Effector CD8-positive, alpha-beta T cell (primary cell): ENCODE measurements at regions not wholly inside any gene's neighbourhood (a gene's known extent, or its start where the extent isn't known, plus 50 kb on each side); places are given as distances from the start of the nearest gene placed in this dataset.
"Not testable (repeated sequence)": the region's sequence is repeated elsewhere in the genome, so short reads cannot be mapped to it uniquely, and the experiment has no call there.

Experiments used
- DNase-seq: peaks from one replicate; lab custom pipeline; 2025; lab: John Stamatoyannopoulos, UW

DNA sequence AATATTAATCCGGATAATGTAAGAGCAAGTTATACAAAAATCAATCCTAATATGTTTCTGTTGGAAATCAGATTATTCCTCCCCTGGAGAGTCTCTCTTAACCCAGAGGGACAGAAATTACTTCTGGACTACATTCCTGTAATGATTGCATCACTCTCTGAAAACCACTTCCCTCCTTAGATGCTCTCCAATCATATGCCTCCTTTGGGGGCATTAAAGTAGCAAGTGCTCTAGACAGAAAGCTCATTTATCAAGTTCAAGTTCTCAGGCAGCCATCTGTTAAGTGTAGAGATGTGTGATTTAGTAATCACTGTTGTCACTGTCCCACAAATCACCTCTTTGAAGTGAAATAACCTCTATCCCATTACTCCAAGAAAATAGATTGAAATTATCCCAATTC lies 247.1 kb downstream of the SLCO4C1 start:
- DNase-seq: no peak

DNA sequence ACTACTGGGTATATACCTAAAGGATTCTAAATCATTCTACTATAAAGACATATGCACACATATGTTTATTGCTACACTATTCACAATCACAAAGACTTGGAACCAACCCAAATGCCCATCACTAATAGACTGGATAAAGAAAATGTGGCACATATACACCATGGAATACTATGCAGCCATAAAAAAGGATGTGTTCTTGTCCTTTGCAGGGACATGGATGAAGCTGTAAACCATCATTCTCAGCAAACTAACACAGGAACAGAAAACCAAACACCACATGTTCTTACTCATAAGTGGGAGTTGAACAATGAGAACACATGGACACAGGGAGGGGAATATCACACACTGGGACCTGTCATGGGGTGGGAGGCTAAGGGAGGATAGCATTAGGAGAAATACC lies 249.0 kb downstream of the SLCO4C1 start:
- DNase-seq: not testable (repeated sequence)

DNA sequence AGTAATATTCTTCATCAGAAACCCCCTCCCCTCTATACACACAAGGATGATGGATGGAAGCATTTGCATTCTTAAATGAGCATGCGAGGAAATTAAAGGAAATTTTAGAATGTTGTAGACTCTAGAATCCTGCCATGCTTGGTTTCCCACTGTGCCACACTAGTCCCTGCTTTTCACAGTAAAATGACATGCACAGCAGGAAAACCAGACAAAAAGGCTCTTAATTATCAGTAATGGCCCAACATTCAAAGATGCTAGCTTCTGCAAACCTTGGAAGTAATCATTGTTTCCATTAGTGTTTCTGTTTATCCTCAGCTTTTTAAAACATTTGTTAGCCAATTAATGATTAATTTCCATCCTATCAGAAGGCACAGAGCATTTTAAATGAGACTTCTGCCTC lies 255.8 kb downstream of the SLCO4C1 start:
- no peak for DNase-seq

DNA sequence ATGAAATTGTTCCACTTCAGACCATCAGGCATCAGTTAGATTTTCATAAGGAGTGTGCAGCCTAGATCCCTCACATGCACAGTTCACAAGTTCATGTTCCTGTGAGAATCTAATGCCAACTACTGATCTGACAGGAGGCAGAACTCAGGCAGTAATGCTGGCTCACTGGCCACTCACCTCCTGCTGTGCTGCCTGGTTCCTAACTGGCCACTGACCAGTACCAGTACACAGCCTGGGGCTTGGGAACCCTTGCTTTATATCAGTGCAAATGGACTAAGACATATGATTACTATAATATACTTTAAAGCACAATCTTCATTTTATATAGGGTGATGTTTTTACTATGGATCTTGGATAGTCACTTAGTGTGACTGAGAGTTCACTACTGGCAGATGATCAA lies 259.2 kb downstream of the SLCO4C1 start:
- DNase-seq: no peak

DNA sequence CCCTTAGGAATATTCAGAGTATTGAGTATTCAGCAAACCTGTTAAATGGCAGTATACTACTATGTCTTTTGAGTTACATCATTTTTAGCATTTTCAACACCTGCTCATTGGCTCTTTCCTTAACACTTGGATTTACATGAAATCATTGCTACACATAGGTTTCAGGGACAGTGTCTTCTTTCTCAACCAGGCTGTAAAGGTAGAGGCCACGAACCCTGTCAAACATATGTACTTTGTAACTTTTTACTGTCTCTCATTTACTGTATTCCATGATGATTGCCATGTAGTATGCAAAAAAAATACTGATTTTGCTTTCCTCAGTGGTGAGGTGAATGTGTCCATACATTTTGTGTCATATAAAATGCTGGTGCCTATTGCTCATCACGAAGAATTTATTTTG lies 264.4 kb downstream of the SLCO4C1 start:
- DNase-seq: no peak

DNA sequence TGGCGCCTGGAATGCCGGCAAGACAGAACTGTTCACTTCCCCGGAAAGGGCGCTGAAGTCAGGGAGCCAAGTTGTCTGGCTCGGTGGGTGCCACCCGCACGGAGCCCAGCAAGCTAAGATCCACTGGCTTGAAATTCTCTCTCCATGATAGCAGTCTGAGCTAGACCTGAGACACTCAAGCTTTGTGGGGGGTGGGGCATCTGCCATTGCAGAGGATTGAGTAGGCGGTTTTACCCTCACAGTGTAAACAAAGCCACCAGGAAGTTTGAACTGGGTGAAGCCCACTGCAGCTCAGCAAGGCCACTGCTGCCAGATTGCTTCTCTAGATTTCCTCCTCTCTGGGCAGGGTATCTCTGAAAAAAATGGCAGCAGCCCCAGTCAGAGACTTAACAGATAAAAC lies 277.4 kb downstream of the SLCO4C1 start:
- DNase-seq: no peak

DNA sequence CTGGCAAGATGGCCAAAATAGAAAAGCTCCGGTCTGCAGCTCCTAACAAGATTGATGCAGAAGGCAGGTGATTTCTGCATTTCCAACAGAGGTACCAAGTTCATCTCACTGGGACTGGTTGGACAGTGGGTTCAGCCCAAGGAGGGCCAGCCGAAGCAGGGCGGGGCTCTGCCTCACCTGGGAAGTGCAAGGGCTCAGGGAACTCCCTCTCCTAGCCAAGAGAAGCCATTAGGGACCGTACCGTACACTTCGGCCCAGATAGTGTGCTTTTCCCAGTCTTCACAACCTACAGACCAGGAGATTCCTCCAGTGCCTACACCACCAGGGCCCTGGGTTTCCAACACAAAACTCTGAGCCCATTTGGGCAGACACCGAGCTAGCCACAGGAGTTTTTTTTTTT lies 277.8 kb downstream of the SLCO4C1 start:
- no peak for DNase-seq

DNA sequence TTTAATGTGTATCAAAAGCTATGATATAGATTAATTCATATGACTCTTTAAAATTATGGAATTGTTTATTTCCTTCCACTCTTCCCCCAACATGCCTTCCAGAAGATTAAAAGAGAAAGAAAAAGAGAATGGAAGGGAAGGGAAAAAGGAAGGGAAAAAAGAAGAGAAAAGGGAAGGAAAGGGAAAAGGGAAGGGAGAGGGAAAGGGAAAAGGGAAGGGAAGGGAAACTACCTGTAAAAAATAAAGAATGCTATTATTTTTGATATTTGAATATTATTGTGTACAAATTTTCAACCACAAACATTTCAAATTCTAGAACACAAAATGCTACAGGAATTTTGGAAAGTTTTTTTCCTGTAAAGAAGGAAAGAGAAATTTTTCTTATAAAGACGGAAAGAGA lies 281.7 kb downstream of the SLCO4C1 start:
- DNase-seq: no peak

DNA sequence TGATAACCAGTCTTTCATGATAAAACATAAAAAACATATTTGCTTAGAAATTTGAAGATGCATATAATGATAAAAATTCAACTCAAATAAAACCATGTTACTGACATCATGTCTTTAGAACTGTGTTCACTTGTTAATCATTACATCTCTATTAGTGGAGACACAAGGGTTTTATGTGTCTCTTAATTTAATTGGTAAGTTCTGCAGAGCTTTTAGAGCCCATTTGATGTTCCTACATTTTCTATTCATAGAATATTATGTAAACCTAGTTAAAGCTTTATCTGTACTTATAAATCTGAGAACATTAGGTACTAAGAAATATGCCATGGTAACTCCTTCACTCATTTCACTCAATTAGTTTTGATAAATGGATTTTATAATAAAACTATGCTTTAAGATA lies 285.4 kb downstream of the SLCO4C1 start:
- DNase-seq: no peak

DNA sequence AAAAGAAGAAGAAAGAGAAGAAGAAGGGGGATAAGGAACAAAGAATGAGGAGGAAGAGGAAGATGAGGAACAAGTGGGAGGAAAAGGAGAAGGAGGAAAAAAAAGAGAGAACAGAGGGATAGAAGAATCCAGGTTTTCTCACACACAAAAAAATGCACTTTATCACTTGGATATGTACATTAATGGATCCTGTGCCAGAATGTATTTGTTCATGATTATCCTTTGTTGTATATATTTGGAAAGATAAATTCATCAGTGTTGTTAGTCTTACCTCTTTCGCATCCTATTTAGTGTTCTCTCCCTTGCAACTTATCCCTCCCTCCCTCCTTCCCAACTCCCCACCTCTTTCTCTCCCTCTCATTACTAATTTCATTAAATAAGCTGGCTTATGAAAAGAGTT lies 298.8 kb downstream of the SLCO4C1 start:
- DNase-seq: no peak

DNA sequence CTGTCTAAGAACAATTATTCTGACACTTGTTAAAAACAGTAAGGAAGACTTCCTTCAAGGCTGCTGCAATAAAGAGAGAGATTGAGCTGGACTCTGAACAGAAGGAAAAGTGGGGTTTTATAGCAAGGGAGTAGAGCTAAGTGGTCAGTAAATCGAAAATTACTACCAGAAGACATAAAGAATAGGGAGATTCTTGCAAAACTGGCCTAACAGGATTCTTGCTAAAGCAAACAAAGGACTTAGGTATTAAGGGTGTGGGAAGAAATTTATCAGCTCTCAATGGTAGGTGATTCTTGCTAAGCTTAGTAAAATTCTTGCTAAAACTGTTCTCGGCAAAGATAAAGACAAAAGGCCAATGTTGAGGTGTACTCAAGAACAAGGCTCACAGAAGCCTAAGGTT lies 300.5 kb downstream of the SLCO4C1 start:
- no peak for DNase-seq

DNA sequence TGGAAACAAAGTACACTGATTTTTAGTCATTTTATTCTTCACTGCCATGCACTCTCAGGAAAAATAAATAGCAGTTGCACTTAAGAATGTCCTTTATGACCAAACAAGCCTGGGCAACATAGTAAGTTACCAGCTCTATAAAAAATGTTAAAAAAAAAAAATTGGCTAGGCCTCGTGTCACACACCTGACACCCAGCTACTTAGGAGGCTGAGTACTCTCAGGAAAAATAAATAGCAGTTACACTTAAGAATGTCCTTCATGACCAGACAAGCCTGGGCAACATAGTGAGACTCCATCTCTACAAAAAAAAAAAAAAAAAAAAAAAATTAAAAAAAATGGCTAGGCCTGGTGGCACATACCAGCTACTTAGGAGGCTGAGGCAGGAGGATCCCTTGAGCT lies 304.6 kb downstream of the SLCO4C1 start:
- DNase-seq: no peak

DNA sequence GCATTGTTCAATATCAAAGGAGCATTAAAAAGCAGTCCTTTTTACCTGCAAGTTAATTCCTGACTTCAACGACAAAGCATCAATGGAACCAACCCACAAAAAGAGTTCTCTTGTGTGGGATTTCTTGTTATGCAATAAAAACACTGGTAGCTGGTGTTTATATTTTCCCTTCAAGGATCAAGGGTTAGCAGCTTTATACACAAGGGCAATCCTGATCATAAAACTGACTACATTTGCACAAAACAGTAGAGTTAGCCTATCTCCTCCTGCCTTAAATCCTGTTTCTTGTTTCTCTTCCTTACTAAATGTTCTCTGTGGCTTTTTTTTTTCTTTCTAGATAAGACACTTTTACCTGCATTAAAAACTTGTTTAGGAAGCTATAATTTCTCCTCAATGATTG lies 306.4 kb downstream of the SLCO4C1 start:
- DNase-seq: no peak

DNA sequence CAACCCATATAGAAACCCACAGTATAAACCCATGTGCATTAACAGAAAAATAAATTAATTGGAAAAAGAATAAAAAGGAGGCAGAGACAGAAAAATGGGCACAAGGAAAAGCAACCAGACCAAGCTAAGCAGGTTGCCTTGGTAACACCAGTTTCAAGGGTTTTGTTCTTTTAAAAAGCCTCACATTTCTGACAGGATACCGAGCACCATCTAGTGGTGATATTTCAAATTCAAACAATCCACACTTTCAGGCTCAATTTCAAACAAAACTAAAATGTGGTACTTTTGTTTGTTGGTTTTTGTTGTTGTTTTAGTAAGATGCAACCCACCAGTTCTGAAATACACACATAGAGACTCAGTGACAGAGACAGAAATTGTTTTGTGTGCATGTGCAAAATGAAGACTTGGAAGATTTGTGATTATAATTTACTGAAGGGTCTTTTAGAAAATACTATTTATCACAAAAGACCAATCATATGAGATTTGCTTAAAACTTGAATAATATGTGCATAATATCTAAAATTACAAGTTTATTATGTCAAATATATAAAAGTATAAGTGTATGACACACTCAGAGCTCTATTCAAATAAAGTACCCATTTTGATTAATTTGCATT lies 318.2 kb downstream of the SLCO4C1 start:
- no peak for DNase-seq

DNA sequence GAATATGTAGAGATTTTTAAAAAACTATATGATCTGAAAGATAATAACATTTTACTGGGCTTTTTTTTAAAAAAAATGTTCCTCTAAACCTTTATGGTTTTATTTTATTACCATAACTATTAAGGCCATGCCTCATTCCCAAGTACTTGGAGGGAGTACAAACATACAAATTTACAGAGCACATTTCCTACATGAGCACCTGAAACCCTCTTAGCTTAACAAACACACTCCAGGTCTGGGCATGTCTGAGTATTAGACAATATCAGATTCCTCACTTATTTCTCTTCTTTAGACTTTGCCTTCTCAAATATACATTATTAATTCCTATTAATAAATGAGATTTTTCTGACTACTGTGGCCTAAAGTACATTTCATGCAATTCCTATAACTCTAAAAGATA lies 319.2 kb downstream of the SLCO4C1 start:
- no peak for DNase-seq

DNA sequence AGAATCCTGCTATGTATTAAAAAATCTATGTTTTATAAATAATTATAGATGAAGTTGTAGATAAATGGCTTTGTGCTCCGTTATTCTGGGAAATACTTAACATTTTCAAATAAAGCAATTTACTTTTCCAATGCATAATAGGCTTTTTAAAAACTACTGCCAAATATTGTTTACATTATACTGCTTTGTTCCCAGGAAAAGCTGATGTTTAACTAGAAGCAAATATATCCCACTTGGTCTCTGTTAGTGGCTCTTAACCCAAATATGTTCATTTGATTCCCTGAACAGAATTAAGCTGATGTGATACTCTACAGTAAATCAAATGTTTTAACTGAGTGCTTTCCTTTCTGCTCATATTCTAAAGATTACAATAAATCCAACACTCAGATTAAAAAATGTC lies 326.3 kb downstream of the SLCO4C1 start:
- DNase-seq: no peak

DNA sequence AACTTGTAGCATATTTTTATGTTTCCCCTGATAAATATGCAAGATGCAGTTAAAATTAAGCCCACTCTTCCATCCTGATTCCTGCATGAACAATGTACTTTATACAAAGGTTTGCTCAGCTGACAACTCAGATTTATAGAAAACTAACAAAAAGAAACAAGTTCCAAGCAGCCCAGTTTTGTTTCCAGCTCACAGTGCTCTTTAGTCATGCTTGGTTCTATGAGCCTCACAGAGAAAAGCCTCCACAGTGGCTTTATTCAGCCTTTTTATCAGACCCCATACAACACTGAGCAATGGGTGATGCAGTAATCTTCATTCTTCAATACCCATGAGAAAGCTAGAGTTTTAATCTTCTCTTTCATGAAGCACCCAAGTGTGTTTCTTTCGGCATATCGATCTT lies 329.6 kb downstream of the SLCO4C1 start:
- no peak for DNase-seq

DNA sequence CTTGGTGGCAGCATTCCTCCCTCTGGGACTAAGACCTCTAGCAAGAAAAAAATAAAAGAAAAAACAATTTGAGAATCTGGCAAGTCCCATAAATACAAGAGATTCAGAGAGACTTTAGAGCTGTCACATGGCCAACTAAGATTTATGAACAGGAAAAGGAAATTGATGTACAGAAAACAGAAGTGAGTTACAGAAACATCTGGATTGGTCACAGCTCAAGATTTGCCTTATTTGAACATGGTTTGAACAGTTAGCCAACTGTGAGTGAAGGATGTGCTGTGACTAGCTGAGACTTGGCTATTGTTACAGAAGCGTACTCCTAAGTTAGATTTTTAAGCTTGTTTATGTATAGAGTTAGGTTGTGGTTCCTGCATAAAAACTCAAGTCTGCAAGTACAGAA lies 340.2 kb downstream of the SLCO4C1 start:
- DNase-seq: no peak

DNA sequence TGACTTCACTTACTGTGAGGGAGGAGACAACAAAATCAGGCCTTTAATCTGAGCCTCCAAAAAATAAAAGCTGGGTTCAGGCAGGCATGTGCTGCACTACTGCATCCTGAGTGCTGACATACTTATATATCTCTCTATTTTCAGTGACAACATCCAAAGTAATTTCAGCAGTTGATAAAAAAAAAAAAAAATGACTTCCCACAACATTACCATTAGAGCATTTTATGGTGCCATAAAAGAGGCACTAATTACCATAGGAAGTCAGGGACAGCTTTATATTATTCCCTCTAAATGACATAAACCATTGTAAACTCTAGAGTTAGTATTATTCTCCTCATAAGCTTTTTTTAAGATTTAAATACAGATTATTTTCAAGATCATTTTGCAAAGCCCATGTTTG lies 346.1 kb downstream of the SLCO4C1 start:
- DNase-seq: no peak

DNA sequence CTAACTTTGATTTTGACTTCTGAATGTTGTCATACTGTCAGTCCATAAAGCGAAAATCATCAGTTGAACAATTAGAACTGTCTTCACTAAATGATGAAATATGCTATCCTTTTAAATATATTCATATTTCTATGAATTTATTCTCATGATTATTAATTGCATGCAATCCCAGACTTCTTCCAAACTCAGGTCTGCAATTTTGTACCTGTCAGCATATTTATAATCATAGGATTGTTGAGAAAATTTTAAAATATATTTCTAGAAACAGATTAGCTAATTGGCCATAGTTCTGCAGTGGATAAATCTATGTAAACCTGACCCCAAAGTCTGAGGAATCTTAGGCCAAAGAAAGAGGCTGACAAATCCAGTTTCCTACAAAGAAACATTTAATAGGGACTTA lies 347.5 kb downstream of the SLCO4C1 start:
- DNase-seq: no peak

DNA sequence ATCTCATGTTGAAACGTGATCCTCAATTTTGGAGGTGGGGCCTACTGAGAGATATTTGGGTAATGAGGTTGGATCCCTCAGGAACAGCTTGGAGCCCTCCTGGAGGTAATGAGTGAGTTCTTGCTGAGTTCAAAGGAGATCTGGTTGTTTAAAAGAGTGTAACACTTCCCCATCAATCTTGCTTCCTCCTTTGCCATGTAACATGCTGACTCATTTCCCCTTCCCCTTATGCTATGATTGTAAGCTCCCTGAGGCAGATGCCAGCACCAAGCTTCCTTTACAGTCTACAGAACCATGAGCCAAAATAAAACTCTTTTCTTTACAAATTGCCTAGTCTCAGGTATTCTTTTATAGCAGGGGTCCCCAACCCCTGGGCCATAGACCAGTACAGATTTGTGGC lies 352.3 kb downstream of the SLCO4C1 start:
- DNase-seq: no peak

DNA sequence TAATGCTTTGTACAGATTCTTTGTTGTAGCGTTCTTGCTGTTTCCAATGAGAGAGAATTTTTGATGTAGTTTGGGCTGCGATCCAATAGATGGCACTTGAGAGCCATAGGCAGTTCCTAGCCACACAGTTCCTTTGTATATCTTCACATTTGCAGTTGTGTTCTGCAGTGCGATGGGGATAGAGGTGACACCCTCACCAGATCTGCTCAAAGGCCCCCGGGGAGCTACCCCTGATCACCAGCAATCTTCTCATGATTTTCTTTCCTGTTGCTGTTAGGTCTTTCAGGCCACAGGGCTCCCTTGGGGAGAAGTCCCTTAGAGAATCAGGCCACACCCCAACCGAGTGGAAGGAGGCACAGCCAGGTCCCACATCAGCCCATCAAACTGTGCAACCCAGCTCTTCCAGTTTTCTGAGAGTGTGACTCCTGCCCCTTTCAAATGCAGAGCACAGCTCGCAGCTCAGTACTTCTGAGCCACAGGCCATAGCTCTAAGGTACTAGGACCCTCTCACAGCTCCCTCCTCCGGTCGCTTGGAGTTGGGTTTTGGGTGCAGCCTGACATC lies 353.7 kb downstream of the SLCO4C1 start:
- no peak for DNase-seq

DNA sequence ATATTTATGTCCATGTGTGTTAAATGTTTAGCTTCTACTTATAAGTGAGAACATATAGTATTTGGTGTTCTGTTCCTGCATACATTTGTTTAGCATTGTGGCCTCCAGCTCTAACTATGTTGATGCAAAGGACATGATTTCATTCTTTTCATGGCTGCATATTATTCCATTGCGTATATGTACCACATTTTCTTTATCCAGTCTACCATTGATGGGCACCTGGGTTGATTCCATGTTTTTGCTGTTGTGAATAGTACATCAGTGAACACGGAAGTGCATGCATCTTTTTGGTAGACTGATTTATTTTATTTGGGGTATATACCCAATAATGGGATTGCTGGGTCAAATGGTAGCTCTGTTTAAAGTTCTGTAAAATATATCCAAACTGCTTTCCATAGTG lies 359.0 kb downstream of the SLCO4C1 start:
- no peak for DNase-seq

DNA sequence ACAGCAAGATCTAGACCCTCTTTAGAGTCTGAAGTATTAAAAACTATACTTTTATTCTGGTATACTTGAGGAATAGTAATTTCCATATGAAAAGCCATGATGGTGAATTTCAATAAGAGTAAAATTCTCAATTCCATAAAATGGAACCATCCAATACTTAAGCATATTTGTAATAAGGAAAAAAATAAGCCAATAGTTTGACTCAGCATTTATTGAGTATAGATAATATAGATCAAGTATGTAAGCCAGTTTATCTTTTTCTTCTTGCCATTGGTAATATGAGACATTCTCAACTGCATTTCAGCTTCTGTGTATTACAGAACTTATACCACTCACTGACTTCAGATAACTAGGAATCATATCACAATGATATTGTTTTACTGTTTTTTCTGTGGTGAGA lies 361.0 kb downstream of the SLCO4C1 start:
- DNase-seq: no peak

DNA sequence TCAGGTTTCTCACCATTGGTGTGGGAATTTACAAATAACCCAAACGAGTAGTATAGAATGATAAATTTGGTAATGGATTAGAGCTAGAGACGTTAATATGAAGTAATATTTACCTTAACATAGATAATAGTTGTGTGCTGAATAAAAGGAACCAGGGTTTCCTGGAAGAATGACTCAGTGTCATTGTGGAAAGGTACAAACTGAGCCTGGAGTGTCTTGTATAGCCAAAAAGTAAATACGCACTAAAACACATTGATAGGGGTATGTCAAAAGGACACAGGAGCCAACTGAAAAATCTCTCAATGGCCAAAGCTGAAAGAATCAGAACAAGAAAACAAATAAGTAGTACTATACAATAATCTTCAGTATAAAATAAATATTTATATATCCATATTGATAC lies 363.5 kb downstream of the SLCO4C1 start:
- DNase-seq: no peak
